ENCODE measurements at regions not wholly inside any gene's neighbourhood (a gene's known extent, or its start where the extent isn't known, plus 50 kb on each side); places are given as distances from the start of the nearest gene placed in this dataset.

GRCh38 chr3:153232851-153233271 lies 70.8 kb downstream of the RAP2B start:
- TF ChIP-seq CTCF (IDR thresholded peaks at IDR 0.05), result no peak
- TF ChIP-seq EZH2 (IDR thresholded peaks at IDR 0.05; ENCODE audit: borderline replicate concordance, insufficient read depth, low read depth, low read length, poor library complexity, severe bottlenecking), result no peak
